HG02623 (cell line): ENCODE measurements at regions not wholly inside any gene's neighbourhood (a gene's known extent, or its start where the extent isn't known, plus 50 kb on each side); places are given as distances from the start of the nearest gene placed in this dataset.

Experiments used
- ATAC-seq: cut with Tn5 transposase; IDR thresholded peaks from one replicate; pipeline ENCODE4 v1.9.1; 2021; ENCODE audit warnings: moderate library complexity; ENCODE audit not compliant: unreplicated experiment

DNA sequence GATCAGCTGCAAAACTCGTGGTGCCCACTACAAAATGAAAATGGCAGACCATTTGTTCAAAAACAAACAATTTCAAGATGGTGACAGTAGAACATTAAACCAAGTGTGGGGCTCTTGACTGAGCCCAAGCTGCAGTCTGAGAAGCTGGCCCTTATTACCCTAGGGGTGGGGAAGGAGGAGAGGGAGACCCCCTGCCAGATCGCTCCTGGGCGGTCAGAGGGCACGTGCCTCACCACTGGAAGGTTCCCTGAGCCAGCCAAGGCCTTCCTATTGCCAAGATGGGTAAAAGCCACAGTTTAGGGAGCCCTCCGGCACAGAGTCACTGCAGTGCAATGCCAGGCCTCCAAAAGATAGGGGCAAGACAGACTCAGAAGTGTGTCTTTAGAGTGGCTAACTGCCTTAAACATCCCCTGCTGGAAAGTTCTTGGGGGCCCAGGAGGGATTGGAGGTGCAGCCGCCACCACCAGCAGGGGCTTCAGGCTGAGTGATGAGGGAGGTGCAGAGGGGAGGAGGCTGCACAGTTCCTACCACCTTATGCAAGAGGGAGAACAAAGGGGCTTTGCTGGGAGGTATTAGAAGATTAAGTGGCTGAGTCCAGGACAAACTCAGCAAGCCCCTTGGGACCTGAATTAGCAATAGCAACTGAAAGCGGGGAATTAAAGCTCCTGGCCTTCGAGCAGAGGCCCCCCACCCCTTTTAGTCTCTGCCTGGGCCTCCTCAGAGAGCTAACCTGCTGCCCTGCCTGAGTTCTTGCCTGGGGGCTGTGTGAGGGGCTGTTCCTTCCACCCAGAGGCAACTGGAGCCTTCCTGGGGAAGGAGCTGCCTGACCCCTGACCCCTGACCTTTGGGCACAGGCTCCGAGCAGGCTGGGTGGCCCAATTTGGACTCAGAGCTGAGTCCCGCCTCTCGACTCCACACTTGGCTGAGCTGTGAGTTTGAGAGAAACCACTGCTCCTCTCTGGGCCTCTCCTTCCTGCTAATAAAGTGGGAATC, 88.4 kb downstream of the VEGFA start:
- ATAC-seq, result no peak

- no peak for ATAC-seq
These were observed 86.2 kb downstream of the VEGFA start for GRCh38 chr6:43856005-43856765.

DNA sequence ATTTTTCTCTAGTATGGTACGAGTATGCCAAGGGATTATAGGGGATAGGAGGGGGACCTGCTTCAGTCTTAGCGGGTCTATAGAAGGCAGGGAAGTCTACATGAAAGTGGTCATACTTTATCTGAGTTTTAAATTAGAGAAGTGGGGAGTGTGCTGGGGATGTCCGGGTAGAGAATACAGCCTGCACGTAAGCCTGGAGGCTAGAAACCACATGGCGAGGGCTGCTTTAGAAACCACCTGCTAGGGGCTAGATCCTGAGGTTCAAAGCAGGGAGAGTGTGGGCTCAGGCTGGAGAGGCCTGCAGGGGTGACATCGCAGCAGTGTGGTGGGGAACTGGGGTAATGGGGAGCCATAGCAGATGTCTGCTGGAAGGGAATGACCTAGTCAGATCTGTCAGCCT, 85.2 kb downstream of the VEGFA start:
- ATAC-seq, result no peak

GRCh38 chr6:43853066-43853650, 83.1 kb downstream of the VEGFA start:
- ATAC-seq, result no peak

- ATAC-seq, result no peak
These were observed 82.4 kb downstream of the VEGFA start for GRCh38 chr6:43852350-43852864.

- no peak for ATAC-seq
These were observed 81.3 kb downstream of the VEGFA start for GRCh38 chr6:43851204-43851865.

GRCh38 chr6:43850314-43851203, 80.5 kb downstream of the VEGFA start:
- ATAC-seq, result no peak

DNA sequence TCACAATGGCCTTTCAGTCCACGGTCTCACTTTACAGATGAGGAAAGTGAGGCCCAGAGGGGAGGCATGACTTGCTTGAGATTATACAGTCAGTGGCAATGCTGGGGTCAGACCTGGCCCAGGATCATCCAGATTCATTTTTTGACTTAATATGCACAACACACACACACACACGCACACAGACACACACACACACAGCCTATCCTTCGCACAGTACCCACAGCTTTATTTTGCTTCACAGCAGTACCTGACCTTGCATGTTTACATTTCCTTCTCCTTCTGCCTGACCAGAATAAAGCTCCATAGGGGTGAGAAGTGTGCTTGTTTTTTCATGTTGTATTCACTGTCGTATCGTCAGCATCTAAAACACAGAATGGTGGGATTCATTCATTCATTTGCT, 79.8 kb downstream of the VEGFA start:
- ATAC-seq, result no peak

- ATAC-seq, result no peak
These were observed 78.8 kb downstream of the VEGFA start for GRCh38 chr6:43848671-43849391.

- no peak for ATAC-seq
These were observed 78.0 kb downstream of the VEGFA start for GRCh38 chr6:43847741-43848630.

- ATAC-seq, result no peak
These were observed 76.5 kb downstream of the VEGFA start for GRCh38 chr6:43846556-43846955.

DNA sequence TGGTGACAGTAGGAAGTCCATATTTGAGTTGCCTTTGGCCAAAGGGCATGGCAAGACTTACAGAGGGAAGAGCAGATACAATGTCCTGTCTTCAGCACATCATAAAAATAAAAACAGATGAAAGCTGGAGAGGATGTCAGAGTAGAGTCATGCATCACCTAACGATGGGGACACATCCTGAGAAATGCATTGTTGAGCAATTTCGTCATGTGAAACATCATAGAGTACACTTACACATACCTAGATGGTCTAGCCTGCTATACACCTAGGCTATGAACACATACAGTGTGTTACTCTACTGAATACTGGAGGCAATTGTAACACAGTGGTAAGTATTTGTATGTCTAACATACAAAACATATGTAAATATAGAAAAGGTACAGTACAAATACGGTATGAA, 75.6 kb downstream of the VEGFA start:
- no peak for ATAC-seq

- ATAC-seq, result no peak
These were observed 73.7 kb downstream of the VEGFA start for GRCh38 chr6:43843669-43844171.

GRCh38 chr6:43843097-43843645, 73.2 kb downstream of the VEGFA start:
- no peak for ATAC-seq

DNA sequence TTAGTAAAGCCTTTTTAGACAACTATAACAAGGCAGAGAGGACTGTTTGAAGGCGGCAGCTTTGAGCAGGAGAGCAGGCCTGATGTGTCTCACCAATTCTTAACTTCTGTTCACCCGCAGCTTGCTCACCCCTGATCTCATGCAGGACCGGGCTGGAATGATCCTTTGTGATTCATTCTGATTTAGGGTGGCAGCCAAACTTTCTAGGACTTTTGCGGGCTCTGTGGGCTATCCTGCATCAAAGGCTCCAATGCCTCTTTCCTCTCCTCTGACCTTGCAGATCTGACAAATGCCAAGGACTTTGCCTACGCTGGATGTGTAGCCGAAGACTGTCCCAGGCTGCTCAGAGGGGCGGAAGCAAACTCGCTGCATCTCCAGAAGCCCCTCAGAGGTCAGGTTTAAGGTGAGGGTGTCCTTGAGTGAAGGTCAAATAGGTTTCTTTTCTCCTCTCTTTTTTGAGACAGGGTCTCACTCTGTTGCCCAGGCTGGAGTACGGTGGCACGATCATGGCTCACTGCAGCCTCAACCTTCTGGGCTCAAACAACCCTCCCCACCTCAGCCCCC, 72.3 kb downstream of the VEGFA start:
- ATAC-seq, result no peak

GRCh38 chr6:43840490-43841218, 70.6 kb downstream of the VEGFA start:
- no peak for ATAC-seq
